GOT3 (cell line): ENCODE measurements at regions not wholly inside any gene's neighbourhood (a gene's known extent, or its start where the extent isn't known, plus 50 kb on each side); places are given as distances from the start of the nearest gene placed in this dataset.
A peak's percentile ranks its signal among the peaks of the same experiment; 100 is the strongest.

ENCODE experiments used
- DNase-seq: peaks from one replicate; lab custom pipeline; 2025; ENCODE audit warnings: mixed read lengths; lab: John Stamatoyannopoulos, UW

DNA sequence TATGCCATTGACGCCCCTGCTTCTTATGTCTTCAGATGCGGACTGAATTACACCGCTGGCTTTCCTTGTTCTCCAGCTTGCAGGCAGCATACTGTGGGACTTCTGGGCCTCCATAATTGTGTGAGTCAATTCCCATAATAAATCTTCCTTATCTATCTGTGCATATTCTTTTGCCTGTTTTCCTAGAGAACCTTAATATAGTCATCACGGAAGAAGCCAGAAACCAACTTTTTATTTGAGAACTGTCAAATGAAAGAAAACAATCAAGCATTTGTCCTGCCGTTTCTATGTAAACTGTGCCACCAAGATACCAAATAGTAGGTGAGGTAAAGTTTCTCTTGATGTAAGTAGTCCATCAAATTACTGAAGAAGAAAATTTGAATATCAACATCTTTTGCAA lies 51.8 kb upstream of the B3GALNT1 start:
- no peak for DNase-seq

DNA sequence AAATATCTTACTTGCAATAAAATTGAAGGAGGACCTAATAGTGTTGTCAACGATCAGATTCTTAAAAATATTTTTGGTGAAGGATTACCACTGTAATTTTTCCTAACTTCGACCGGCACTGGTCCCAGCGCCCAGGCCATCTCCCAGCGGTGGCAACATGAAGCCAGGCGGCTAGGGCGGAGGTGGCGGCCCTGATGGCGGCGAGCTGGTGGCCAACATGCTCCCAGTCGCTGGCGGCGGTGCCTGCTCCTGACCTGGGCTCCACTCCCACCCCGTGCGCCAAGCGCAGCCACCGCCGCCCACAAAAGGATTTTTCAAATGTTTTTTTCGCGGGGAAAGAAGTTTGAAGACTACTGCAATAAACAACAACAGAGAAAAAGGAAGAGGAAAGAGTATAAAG lies 56.5 kb upstream of the B3GALNT1 start:
- DNase-seq, result no peak

DNA sequence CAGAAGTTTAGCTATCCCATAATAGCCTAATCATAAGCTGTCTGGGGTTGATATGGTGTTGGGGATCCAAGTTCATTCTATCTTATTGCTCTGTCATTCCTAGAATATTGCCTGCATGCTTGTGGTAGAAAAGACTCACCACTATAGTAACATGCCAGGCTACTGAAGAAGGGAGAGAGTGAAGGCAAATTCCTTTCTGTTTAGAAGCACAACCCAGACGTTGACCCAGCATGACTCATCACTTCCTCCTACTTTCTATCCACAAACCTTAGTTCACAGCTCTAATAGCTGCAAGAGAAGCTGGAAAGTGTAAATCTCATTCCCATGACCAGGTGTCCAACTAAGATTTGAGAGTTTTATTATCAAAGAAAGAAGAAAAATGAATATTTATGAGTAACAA lies 57.8 kb upstream of the NMD3 start:
- no peak for DNase-seq

DNA sequence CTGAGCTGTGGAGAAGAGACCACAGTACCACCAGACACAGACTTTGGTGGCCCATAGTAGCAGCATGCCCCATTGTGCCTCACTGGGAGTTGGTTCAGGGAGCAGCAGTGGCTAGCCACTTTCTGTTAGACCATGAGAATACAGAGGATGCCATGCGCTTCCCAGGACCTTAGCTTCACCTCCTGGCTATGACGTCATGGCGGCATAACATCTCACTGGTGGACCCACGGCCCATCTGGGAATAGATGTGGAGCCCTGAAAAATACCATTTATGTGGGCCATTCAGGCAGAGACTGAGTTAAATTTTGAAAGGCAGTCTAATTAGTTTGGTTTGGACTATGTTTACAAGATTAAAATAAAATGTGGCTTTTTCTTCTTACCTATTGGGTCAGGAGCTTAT lies 55.1 kb upstream of the NMD3 start:
- DNase-seq, result no peak

DNA sequence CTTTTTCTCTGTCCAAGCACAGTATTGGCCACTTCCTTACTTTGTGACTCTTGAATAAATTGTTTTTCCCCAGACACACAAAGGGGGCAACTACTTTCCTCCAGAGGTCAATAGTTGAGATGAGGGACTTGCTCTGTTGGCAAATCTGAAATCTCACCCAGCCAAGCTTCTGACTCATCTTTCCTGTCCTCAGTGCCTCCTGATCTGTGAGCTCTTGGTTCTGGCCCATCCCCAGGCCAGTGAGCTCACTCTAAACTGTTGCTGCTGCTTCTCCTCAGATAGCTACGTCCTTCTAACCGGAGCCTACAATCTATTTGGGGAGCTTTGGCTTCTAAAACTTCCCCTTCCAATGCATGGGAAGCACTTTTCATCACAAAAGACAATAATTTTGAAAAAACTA lies 50.0 kb upstream of the NMD3 start:
- peak; percentile 30 for DNase-seq
